HG03442 (cell line): ENCODE measurements at regions not wholly inside any gene's neighbourhood (a gene's known extent, or its start where the extent isn't known, plus 50 kb on each side); places are given as distances from the start of the nearest gene placed in this dataset.

ENCODE experiments used
- ATAC-seq: cut with Tn5 transposase; IDR thresholded peaks from one replicate; pipeline ENCODE4 v1.9.1; 2021; ENCODE audit warnings: mild to moderate bottlenecking, moderate library complexity; ENCODE audit not compliant: unreplicated experiment

DNA sequence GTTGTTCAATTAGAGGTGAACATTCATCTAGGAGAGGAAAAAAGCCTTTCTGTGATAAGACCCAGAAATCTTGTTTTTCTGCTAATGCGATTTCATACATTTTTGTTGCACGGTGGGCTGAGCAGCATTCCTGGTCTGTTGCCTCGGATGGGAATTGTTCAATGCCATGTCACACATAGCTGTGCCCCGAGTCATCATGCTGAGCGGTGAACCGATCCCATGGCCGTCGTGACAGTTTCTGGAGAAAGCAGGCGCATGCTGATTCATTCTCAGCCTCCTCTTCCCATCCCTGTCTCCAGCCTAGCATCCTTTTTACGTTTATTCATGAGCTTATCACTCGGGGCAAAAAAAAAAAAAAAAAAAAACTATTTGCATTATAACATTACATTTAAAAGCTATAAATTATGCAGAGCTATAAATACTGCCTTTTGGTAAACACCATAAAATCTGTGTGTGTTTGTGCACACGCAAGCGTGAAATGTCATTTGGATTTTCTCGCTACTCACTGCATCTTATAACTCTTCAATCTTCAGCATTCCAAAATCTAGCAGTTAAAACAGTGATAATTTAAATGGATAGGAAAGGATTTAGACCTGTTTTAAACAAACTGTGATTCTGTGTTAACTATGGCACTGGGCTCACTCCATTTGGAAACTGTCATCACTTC is 58.9 kb upstream of the IFNGR1 start:
- no peak for ATAC-seq

GRCh38 chr6:137272403-137272802 is 53.2 kb upstream of the IFNGR1 start:
- ATAC-seq: no peak

DNA sequence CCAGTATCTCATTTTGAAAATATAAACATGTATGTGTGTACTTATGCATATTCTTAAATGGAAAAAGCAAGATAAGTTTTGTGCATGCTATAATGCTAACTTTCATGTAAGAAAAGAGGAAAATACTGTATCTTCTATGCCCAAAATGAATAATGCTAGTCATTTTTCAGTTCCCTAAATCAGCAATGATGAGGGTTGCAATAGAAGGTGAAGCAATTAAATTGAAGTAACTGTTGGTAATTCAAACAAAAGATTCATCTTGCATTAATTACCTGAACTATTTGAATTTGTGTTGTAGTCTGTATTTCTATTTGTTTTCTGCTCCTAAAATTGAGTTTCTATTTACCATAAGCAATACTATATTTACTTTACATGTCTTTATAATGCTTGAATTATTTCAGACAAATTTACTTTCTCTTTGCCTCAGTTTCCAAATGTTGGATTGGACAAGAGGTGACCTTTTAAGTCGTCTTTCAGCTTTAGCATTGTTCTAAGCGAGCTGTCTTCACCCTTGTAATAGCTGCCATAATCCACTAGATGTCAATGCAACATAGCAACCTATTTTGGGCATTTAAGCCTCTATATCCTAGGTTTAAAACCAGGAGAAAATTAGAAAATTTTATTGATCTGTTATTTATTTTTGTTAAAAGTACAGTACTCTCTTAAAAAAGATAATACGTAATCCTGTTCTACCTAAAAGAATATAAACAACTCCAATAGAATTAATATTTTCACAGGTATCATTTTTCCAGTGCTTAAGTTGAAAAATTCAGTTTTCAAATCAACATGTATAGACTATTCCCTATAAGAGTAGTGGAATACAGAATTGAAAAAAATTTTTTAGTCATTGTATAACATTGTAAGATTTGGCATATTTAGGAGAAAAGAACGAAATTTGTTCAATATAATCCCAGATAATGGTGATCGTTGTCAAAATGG is 52.3 kb upstream of the IFNGR1 start:
- peak; percentile 60 for ATAC-seq

GRCh38 chr6:137269803-137270202 is 50.6 kb upstream of the IFNGR1 start:
- no peak for ATAC-seq

DNA sequence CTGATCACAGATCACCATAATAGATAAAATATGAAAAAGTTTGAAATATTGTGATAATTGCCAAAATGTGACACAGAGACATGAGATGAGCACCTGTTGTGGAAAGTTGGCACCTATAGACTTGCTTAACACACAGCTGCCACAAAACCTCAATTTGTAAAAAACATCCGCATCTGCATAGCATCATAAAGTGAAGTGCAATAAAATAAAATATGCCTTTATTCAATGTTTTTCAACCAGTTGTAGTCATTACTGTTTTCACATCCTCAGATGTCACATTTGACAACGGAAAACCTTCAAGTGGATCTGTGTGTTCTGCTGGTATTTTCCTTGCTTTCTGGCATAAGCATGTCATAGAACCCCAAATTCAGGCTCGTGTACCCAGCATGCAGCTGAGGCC is 50.2 kb upstream of the IFNGR1 start:
- no peak for ATAC-seq
